Esophagus squamous epithelium (tissue), 4 donors: ENCODE measurements at regions not wholly inside any gene's neighbourhood (a gene's known extent, or its start where the extent isn't known, plus 50 kb on each side); places are given as distances from the start of the nearest gene placed in this dataset.

ENCODE experiments used
- CTCF ChIP-seq, 6 experiments: fragments of 450-650 bp in 4 of 6; fragments of 200-600 bp in 2 of 6; sonication (generic) in 2 of 6; IDR thresholded peaks; one replicate each; pipeline ENCODE4 v1.5.1; 2016 to 2019; ENCODE audit warnings: antibody characterized with exemption in 6 of 6, mild to moderate bottlenecking in 4 of 6, moderate library complexity in 4 of 6
- POLR2A ChIP-seq, 4 donors: fragments of 450-650 bp; IDR thresholded peaks; one replicate each; pipeline ENCODE4 v1.6.1; 2017; ENCODE audit warnings: antibody characterized with exemption in 4 of 4, mild to moderate bottlenecking in 4 of 4, moderate library complexity in 3 of 4

GRCh38 chr1:208314431-208314830, 70.2 kb upstream of the PLXNA2 start:
- TF ChIP-seq CTCF (IDR thresholded peaks at IDR 0.05) (no peak), POLR2A (IDR thresholded peaks at IDR 0.05) (no peak)
